NCI-H2171 treated with DMSO at 0.1 percent for 48 hours (cell line): ENCODE measurements at regions not wholly inside any gene's neighbourhood (a gene's known extent, or its start where the extent isn't known, plus 50 kb on each side); places are given as distances from the start of the nearest gene placed in this dataset.
"Not testable (repeated sequence)": the region's sequence is repeated elsewhere in the genome, so short reads cannot be mapped to it uniquely, and the experiment has no call there.

Source experiments
- DNase-seq: peaks from one replicate; lab custom pipeline; 2025; lab: John Stamatoyannopoulos, UW

GRCh38 chr2:239601201-239601851 is 200.5 kb upstream of the HDAC4 start:
- DNase-seq, result no peak

DNA sequence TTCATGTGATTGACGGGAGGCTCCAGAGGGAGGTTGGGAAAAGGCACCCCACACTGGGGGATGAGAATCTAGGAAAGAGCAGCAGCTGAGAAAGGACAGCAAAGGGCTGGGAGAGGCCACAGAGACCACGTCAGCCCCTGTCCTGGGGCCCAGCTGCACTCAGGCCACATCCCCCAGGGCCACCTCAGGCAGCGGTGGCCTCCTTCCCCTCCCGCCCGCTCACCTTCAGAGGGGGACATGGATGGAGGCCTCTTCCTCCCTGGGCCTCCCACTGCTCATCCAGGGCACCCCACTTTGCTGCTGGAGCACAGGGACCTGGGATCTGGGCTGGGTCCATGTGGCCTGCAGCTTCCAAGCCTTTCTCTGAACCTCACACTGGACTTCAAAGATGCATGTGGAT is 199.8 kb upstream of the HDAC4 start:
- DNase-seq, result no peak

DNA sequence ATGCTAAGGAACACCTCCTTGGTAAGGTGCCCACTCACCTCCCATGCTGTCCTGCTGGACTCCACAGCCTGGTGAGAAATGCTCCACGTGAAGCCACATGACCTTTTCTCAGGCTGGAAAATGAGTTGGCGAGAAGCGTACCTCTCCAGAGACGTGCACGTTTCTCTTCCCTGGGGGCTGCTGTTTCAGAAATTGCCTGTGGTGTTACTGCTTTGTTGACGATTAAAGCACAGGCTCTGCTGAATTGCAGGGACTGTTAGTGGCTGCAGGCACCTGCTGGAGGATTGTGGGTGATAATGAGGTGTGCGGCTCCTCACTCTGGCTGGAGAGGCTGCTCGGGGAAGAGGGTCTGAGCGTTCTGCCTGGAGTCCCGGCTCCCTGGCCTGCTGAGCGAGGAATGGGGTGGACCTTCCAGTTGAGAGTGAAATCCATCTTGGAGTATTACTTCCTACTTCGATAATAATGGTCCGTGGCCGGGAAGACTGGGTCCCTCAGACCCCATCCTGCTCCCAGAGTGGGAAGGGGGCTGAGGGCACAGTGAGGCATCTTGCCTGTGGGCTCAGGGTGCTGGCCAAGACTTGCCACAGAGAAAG is 199.3 kb upstream of the HDAC4 start:
- DNase-seq, result no peak

DNA sequence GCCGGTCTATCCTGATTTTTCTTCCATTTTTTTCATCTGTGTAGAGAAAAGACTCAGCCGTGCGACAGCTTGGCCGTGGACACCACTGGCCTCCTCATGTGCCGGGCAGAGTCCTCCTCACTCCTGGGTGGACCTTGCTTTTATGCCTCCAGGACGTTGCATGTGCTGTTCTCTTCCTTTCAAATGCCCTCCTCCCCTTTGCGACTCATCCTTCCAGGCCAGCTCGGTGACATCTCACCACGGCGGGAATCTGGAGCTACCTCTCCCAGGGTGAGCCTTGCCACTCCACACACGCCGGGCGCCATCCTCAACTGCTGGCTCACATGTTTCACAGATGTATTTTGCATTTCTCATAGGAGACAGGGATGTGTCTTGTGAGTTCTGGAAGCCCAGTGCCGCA is 198.5 kb upstream of the HDAC4 start:
- no peak for DNase-seq

GRCh38 chr2:239598732-239599090 is 197.9 kb upstream of the HDAC4 start:
- no peak for DNase-seq

DNA sequence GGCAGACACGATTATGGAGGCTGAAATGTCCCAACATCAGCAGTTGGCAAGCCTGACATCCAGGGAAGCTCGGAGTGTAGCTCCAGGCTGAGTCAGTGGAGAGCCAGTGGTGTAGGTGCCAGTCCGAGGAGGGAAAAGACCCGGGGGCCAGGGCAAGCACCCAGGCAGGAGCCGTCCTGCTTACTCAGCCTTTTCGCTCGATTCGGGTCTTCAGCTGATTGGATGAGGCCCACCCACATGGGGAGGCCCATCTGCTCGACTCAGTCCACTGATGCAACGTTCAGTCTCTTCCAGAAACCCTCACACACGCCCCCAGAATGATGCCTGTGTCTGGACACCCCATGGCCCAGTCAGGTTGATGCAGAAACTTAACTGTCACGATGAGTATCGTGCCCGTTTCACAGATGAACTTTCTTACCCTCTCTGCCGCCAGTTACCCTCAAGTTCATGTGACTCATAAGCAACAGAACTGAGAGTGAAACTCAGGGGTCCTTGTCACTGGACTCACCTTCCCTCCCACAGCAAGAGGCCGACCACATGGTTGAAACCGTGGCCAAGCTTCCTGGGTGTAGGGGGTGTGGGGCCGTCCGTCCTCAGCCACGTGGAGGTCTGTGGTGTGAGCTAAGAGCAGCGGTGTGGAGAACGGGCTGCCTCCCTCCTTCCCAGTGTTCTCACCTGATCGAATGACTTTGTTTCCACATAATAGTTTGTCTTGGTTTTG is 197.4 kb upstream of the HDAC4 start:
- no peak for DNase-seq

DNA sequence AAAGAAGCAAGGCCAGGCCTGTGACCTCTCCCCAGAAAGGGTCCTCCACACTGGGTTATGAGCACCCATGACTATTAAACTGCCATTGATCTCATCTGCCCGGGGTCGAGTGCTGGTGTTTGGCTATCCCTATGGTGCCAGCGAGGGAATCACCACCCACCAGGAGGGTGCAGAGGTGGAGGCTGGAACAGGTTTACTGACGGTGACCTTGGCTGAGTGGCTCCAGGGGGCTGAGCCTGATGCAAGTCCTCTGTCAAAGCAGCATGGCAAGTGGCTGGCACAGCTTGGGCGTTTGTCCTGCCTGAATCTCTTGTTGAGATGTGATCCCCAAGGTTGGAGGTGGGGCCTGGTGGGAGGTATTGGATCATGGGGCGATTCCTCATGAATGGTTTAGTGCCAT is 196.4 kb upstream of the HDAC4 start:
- DNase-seq, result no peak

DNA sequence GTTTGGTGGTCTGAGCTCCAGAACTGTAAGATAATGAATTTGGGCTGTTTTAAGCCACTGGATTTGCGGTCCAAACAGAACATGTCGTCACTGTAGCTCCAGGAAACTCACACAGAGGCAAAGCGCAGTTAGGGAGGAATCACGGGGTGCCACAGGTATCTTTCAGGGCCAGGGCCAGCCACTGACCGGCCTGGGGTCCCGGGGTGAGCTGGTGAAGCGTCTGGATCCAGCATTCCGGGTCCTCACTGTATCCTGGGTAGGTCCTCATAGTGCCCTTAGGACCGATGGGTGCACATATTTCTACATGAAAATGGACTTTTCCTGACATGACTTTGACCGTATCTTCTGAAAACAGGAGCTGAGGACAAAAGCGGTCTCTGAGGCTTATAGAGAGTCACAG is 196.0 kb upstream of the HDAC4 start:
- no peak for DNase-seq

DNA sequence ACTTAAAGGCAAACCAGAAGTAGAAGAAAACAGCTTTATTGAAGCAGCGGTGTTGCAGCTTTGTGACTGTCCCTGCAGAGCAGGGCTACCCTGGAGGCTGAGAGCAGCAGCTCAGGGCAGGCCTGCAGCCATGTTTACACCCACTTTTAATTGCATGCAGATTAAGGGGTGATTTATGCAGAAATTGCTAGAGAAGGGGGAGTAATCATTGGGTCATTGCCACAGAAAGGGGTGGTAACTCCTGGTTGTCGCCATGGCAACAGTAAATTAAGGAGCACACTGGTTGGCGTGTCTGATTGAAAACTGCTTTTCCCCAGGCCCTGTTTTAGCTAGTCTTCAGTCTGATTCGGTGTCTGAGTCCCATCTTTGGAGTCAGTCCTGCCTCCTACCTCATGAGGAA is 195.4 kb upstream of the HDAC4 start:
- no peak for DNase-seq

DNA sequence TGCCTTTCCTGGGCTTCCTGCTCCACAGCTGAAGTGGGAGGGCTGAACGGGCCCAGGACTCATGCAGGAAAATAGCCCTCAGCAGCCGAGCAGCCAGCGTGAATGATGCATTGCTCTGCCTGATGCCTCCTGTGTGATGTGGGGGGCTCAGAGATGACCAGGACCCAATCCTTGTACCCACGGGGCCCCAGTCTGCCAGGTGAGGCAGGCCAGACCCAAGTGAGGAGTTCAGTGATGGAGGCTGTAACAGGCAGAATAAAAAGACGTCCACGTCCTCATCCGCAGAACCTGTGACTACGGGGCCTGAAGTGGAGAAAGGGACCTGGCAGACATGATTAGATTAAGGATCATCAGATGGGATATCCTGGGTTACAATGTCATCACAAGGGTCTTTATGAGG is 194.9 kb upstream of the HDAC4 start:
- no peak for DNase-seq

- peak; percentile 35 for DNase-seq
Measured at GRCh38 chr2:239594772-239595608, 194.2 kb upstream of the HDAC4 start.

GRCh38 chr2:239594019-239594771 is 193.4 kb upstream of the HDAC4 start:
- DNase-seq, result peak; percentile 82

DNA sequence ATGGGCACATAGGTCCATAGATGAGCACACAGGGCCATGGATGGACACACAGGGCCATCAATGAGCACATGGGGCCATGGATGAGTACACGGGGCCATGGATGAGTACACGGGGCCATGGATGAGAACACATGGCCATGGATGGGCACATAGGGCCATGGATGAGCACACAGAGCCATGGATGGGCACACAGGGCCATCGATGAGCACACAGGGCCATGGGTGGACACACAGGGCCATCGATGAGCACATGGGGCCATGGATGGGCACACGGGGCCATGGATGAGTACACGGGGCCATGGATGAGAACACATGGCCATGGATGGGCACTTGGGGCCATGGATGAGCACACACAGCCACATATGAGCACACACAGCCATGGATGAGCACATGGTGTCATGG is 192.6 kb upstream of the HDAC4 start:
- no peak for DNase-seq

DNA sequence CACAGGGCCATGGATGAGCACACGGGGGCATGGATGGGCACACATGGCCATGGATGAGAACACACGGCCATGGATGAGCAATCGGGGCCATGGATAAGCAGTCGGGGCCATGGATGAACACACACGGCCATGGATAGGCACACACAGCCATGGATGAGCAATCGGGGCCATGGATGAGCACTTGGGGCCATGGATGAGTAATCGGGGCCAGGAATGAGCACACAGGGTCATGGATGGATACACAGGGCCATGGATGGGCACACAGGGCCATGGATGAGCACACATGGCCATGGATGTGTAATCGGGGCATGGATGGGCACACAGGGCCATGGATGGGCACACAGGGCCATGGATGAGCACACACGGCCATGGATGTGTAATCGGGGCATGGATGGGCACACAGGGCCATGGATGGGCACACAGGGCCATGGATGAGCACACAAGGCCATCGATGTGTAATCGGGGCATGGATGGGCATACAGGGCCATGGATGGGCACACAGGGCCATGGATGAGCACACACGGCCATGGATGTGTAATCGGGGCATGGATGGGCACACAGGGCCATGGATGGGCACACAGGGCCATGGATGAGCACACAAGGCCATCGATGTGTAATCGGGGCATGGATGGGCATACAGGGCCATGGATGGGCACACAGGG is 191.9 kb upstream of the HDAC4 start:
- DNase-seq, result not testable (repeated sequence)

DNA sequence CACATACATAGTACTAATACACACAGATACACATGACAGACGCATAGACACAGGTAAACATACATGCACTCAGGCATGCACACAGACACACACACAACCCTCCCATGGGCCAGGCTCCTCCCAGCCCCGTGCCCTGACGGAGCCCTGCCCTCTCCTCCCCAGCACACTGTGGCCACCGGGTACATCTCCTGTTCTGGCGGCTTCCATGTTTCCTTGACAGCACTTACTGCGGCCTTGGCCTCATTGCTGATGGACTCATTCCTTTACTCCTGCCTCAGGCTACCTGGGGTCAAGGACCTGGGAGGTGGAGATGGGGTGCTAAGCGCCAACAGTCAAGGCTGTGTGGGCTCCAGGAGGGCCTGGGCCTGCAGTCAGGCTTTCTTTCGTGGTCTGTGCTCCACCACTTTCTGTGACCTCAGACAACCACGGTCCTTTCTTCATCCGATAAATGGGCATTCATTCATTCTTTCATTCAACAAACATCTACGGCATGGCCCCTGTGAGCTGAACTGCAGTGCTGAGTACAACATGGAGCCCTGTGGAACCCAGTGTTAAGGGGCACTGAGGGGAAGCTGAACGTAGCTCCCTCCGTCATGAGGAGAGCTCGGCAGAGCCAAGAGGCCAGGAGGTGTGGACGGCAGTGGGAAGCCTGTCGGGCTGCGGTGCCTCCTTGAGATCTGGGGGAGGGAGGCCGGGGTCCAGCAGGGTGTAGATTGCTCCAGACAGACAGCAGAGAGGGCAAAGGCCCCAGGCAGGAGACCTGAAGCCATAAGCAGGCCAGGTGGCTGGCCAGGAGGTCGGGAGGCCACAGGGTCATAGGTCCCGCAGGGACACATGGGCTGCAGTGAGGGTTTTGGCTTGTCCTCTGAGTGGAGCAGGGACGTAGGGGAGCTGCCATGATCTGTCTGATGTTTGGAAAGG is 190.4 kb upstream of the HDAC4 start:
- no peak for DNase-seq

DNA sequence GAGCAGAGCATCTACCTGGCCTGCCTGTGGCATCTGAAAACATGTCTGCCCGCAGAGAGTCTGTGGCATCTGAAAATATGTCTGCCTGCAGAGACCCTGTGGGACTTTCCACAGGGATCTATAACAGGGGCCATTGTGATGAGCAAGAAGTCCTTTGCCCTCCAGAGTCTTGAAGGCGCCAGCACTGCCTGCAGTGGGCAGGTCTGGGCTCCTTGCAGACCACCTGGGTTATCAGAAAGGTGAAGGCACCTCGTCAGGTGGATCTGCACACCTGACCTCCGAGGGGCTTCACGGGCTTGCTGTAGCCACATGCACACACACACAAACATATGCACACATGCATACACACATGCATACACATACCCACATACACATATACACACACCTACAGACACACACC is 189.5 kb upstream of the HDAC4 start:
- no peak for DNase-seq

- DNase-seq, result no peak
Measured at GRCh38 chr2:239589833-239590232, 189.0 kb upstream of the HDAC4 start.

- no peak for DNase-seq
Measured at GRCh38 chr2:239589270-239589825, 188.5 kb upstream of the HDAC4 start.

DNA sequence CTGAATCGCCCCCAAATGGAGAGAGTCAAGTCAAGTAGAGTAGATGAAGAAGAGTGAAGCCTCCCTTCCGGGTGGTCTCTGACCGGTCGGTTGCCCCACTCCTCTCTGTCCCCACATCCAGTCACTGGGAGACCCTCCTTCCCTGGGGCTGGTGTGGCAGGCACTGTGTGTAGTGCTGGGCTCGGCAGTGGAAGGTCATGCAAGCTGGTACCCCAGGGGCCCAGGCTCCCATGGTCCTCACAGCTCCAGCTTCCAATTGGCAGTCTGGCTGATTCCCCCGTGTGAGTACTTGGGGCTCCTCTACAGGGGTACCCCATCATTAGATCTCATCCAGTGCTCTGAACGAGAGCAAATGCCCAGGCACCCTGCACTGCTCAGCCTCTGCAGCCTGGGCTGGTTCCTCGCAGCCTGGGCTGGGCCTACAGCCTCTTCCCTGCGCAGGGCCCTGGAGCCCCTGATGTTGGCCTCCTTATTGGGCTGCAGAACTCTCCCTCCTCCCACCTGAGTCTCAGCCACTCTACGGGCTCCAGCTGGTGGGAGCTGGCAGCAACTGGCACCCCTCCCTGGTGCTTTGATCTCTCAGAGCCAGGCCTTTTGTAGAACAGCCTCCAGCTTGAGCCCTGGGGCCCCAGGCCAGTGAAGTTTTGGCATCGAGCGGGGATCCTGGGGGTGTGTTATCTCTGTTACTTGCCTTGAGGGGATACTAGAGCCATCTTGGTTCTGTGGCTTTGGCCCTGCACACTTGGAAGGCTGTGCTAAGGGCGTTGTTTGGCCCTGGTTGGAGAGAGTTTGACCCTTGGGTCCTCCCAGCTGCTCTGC is 187.8 kb upstream of the HDAC4 start:
- DNase-seq, result no peak
